GM12878 (cell line): ENCODE measurements at regions not wholly inside any gene's neighbourhood (a gene's known extent, or its start where the extent isn't known, plus 50 kb on each side); places are given as distances from the start of the nearest gene placed in this dataset.
A peak's percentile ranks its signal among the peaks of the same experiment; 100 is the strongest.

ENCODE experiments used
- BMI1 ChIP-seq: fragments of 450-650 bp; IDR thresholded peaks from 2 replicates; pipeline ENCODE4 v1.6.1; 2016; ENCODE audit warnings: mild to moderate bottlenecking, moderate library complexity, borderline replicate concordance
- CBFB ChIP-seq: IDR thresholded peaks from 2 replicates; pipeline ENCODE4 v1.6.1; 2016; ENCODE audit warnings: antibody characterized with exemption, low read depth
- CREB1 ChIP-seq: IDR thresholded peaks from 2 replicates; pipeline ENCODE4 v1.6.1; 2012; ENCODE audit warnings: low read depth, mild to moderate bottlenecking, inconsistent platforms
- CREM ChIP-seq: IDR thresholded peaks from 2 replicates; pipeline ENCODE4 v1.6.1; 2014; ENCODE audit warnings: antibody characterized with exemption, low read depth
- EZH2 ChIP-seq: IDR thresholded peaks from 2 replicates; pipeline ENCODE4 v1.6.1; 2012; ENCODE audit warnings: low read depth, mild to moderate bottlenecking, control low read depth, inconsistent platforms, low read length, borderline replicate concordance; ENCODE audit not compliant: control insufficient read depth
- HCFC1 ChIP-seq: fragments of 150-350 bp; IDR thresholded peaks from 2 replicates; pipeline ENCODE4 v1.6.1; 2014; ENCODE audit warnings: low read length
- HDAC2 ChIP-seq: fragments of 200-600 bp; sonication (generic); IDR thresholded peaks from 2 replicates; pipeline ENCODE4 v1.6.1; 2017
- IRF4 ChIP-seq: IDR thresholded peaks from 2 replicates; pipeline ENCODE4 v1.6.1; 2011; ENCODE audit warnings: low read depth, low read length
- KAT2A ChIP-seq: conservative IDR thresholded peaks from 2 replicates; pipeline ENCODE4 v1.6.1; 2011; ENCODE audit warnings: low read depth, low read length; ENCODE audit not compliant: control insufficient read depth
- MEF2B ChIP-seq: fragments of 450-650 bp; IDR thresholded peaks from 2 replicates; pipeline ENCODE4 v1.6.1; 2018; ENCODE audit warnings: mild to moderate bottlenecking, moderate library complexity; ENCODE audit not compliant: partially characterized antibody, poor library complexity, severe bottlenecking
- NFXL1 ChIP-seq: fragments of 450-650 bp; IDR thresholded peaks from 2 replicates; pipeline ENCODE4 v1.6.1; 2017; ENCODE audit warnings: antibody characterized with exemption, mild to moderate bottlenecking, borderline replicate concordance
- NFYA ChIP-seq: IDR thresholded peaks from 2 replicates; pipeline ENCODE4 v1.6.1; 2011; ENCODE audit warnings: low read depth, mild to moderate bottlenecking, low read length, improper control_type of control experiment, borderline replicate concordance
- POU2F2 ChIP-seq: IDR thresholded peaks from 3 replicates; pipeline ENCODE4 v1.6.1; 2011; ENCODE audit warnings: low read depth, mild to moderate bottlenecking, low read length, borderline replicate concordance
- SIX5 ChIP-seq: IDR thresholded peaks from 2 replicates; pipeline ENCODE4 v1.6.1; 2011; ENCODE audit warnings: mild to moderate bottlenecking, low read depth, low read length, moderate library complexity; ENCODE audit not compliant: severe bottlenecking
- SMAD5 ChIP-seq: IDR thresholded peaks from 2 replicates; pipeline ENCODE4 v1.6.1; 2016; ENCODE audit warnings: antibody characterized with exemption, low read depth
- ZNF217 ChIP-seq: fragments of 450-650 bp; IDR thresholded peaks from 2 replicates; pipeline ENCODE4 v1.6.1; 2017; ENCODE audit warnings: antibody characterized with exemption, mild to moderate bottlenecking
- TF ChIP-seq, protein P1 (sequence below): fragments of 450-650 bp; IDR thresholded peaks from 2 replicates; pipeline ENCODE4 v1.6.1; 2017; ENCODE audit warnings: mild to moderate bottlenecking, moderate library complexity
- TF ChIP-seq, protein P2 (sequence below): fragments of 450-650 bp; conservative IDR thresholded peaks from 2 replicates; pipeline ENCODE4 v1.6.1; 2017; ENCODE audit warnings: mild to moderate bottlenecking, moderate library complexity
- TF ChIP-seq, protein P3 (sequence below): fragments of 450-650 bp; IDR thresholded peaks from 2 replicates; pipeline ENCODE4 v1.6.1; 2017; ENCODE audit warnings: antibody characterized with exemption, mild to moderate bottlenecking, moderate library complexity

GRCh38 chr1:31509124-31510072, 66.9 kb upstream of the TINAGL1 start (continued):
- TF ChIP-seq HCFC1 (no peak), CBFB (no peak), CREB1 (no peak), CREM (0 out of 2 replicates have a peak, but pooled peaks have one; percentile 10), IRF4 (no peak), NFXL1 (no peak), EZH2 (no peak), HDAC2 (no peak), NFYA (no peak), BMI1 (0 out of 2 replicates have a peak, but pooled peaks have one; percentile 34), SIX5 (no peak), MEF2B (peak; percentile 92), SMAD5 (no peak), POU2F2 (no peak; the same call in 2 of the 3 replicates), KAT2A (no peak), ZNF217 (no peak)
- TF ChIP-seq, protein P1, sequence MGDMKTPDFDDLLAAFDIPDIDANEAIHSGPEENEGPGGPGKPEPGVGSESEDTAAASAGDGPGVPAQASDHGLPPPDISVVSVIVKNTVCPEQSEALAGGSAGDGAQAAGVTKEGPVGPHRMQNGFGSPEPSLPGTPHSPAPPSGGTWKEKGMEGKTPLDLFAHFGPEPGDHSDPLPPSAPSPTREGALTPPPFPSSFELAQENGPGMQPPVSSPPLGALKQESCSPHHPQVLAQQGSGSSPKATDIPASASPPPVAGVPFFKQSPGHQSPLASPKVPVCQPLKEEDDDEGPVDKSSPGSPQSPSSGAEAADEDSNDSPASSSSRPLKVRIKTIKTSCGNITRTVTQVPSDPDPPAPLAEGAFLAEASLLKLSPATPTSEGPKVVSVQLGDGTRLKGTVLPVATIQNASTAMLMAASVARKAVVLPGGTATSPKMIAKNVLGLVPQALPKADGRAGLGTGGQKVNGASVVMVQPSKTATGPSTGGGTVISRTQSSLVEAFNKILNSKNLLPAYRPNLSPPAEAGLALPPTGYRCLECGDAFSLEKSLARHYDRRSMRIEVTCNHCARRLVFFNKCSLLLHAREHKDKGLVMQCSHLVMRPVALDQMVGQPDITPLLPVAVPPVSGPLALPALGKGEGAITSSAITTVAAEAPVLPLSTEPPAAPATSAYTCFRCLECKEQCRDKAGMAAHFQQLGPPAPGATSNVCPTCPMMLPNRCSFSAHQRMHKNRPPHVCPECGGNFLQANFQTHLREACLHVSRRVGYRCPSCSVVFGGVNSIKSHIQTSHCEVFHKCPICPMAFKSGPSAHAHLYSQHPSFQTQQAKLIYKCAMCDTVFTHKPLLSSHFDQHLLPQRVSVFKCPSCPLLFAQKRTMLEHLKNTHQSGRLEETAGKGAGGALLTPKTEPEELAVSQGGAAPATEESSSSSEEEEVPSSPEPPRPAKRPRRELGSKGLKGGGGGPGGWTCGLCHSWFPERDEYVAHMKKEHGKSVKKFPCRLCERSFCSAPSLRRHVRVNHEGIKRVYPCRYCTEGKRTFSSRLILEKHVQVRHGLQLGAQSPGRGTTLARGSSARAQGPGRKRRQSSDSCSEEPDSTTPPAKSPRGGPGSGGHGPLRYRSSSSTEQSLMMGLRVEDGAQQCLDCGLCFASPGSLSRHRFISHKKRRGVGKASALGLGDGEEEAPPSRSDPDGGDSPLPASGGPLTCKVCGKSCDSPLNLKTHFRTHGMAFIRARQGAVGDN, result peak; percentile 99
- TF ChIP-seq, protein P2, sequence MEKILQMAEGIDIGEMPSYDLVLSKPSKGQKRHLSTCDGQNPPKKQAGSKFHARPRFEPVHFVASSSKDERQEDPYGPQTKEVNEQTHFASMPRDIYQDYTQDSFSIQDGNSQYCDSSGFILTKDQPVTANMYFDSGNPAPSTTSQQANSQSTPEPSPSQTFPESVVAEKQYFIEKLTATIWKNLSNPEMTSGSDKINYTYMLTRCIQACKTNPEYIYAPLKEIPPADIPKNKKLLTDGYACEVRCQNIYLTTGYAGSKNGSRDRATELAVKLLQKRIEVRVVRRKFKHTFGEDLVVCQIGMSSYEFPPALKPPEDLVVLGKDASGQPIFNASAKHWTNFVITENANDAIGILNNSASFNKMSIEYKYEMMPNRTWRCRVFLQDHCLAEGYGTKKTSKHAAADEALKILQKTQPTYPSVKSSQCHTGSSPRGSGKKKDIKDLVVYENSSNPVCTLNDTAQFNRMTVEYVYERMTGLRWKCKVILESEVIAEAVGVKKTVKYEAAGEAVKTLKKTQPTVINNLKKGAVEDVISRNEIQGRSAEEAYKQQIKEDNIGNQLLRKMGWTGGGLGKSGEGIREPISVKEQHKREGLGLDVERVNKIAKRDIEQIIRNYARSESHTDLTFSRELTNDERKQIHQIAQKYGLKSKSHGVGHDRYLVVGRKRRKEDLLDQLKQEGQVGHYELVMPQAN, result peak; percentile 0
- TF ChIP-seq, protein P3, sequence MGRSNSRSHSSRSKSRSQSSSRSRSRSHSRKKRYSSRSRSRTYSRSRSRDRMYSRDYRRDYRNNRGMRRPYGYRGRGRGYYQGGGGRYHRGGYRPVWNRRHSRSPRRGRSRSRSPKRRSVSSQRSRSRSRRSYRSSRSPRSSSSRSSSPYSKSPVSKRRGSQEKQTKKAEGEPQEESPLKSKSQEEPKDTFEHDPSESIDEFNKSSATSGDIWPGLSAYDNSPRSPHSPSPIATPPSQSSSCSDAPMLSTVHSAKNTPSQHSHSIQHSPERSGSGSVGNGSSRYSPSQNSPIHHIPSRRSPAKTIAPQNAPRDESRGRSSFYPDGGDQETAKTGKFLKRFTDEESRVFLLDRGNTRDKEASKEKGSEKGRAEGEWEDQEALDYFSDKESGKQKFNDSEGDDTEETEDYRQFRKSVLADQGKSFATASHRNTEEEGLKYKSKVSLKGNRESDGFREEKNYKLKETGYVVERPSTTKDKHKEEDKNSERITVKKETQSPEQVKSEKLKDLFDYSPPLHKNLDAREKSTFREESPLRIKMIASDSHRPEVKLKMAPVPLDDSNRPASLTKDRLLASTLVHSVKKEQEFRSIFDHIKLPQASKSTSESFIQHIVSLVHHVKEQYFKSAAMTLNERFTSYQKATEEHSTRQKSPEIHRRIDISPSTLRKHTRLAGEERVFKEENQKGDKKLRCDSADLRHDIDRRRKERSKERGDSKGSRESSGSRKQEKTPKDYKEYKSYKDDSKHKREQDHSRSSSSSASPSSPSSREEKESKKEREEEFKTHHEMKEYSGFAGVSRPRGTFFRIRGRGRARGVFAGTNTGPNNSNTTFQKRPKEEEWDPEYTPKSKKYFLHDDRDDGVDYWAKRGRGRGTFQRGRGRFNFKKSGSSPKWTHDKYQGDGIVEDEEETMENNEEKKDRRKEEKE, result no peak
